ENCODE measurements at regions not wholly inside any gene's neighbourhood (a gene's known extent, or its start where the extent isn't known, plus 50 kb on each side); places are given as distances from the start of the nearest gene placed in this dataset.
"Not testable (repeated sequence)": the region's sequence is repeated elsewhere in the genome, so short reads cannot be mapped to it uniquely, and the experiment has no call there.

DNA sequence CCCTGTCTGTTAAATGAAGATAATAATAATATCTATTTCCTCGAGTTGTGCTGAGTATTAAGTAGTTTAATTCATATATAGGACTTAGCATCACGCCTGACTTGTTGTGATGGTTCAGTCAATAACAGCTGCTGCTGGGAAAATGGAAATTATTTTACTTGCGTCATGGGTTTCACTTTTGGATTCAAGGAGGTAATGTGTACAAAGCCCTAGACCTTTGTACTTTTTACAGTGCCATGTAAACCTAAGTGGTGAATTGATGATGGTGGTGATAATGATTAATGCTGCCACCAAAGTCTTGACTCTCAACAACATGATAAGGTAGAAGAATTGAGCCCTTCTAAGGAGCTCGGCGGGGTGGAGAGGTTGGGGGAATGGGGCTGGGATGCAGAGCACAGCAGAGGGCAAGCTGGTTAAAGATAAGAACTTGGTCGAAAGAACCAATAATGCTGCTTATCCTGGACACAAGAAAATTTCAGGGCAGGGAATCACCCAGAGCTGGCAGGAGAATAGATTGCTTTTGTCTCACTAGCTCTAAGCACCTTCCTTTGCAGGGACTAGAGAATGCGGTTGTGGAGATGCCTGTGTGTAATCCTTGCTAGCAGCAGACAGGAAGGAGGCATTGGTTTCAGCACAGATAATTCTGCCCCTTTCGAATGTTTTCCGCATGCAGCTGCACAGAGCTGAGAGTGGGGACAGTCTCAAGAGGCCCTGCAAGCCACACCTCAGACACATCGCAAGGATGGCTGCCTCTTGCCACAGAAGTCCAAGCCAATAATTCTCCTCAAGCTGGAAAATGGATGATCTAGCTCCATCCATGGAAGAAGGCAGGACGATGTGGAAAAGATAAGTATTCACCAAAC, 187.1 kb downstream of the TMEM114 start:
- ATAC-seq (peak in 1 of 4 donors; percentile 13), DNase-seq (no peak)
- 45 to 51% (median 49%) methylated on average over 11 of the region's 11 CpGs for WGBS, 4 donors
- Histone ChIP-seq H3K9me3 (peaks cover 0 to 5% (median 0%) of the 10 kb centered on the region in 12 donors), H3K27ac (no peak overlapping the region), H3K4me3 (no peak overlapping the region), H3K27me3 (no peaks in the 10 kb centered on the region), H3K4me1 (no peaks in the 10 kb centered on the region), H3K36me3 (no peaks in the 10 kb centered on the region)
- TF ChIP-seq POLR2A (IDR thresholded peaks at IDR 0.05): no peak
- intact Hi-C loops (cut with DNase I): loop anchor here in 1 of 10 donors (10.0 kb wide), 1 partner anchor 62 kb away; no protein-coding TSS in a partner anchor

DNA sequence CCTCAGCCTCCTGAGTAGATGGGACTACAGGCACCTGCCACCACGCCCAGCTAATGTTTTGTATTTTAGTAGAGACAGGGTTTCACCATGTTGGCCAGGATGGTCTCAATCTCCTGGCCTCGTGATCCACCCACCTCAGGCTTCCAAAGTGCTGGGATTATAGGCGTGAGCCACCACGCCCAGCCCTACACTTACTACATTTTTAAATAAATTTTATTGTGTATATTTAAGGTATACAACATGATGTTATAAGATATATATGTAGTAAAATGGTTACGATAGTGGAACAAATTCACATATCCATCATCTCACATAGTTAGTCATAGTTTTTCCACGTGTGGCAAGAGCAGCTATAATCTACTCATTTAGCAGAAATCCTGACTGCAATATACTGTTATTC, 189.6 kb downstream of the TMEM114 start:
- intact Hi-C loops (cut with DNase I): loop anchor here in 1 of 10 donors (10.0 kb wide), 1 partner anchor 64 kb away; no protein-coding TSS in a partner anchor
- not testable (repeated sequence) for H3K27ac ChIP-seq, H3K4me1 ChIP-seq, H3K36me3 ChIP-seq, H3K27me3 ChIP-seq, ATAC-seq, DNase-seq, H3K9me3 ChIP-seq, H3K4me3 ChIP-seq
- WGBS, 4 donors: 65 to 79% (median 75%) methylated on average over 6 of the region's 6 CpGs

DNA sequence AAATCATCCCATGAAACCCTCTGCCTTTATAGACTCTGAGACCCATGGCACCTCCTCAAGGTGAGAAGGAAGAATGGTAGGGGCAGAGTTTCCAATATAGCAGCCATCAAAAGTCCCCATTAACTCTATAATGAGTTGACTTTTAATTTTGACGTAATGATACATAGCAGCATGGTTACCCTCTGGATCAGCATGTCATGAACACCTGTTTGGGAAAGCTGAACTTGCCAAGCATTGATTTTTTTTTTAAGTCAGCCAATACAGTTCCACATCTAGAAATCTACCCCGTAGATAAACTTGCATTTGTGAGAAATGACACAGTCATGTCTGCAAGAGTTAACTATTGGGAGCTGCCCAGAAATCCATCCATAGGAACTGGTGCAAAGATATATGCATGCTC, 191.8 kb downstream of the TMEM114 start:
- Histone ChIP-seq H3K27ac (no peak overlapping the region), H3K27me3 (peaks cover 0 to 5% (median 0%) of the 10 kb centered on the region in 9 donors), H3K4me1 (no peaks in the 10 kb centered on the region), H3K36me3 (no peaks in the 10 kb centered on the region), H3K4me3 (no peak overlapping the region), H3K9me3 (peaks cover 0 to 3% (median 0%) of the 10 kb centered on the region in 12 donors)
- intact Hi-C loops (cut with DNase I): no loop called here
- DNase-seq: no peak
- 80 to 89% (median 84%) methylated on average over 2 of the region's 2 CpGs for WGBS, 4 donors
- no peak for TF ChIP-seq POLR2A (IDR thresholded peaks at IDR 0.05)
- TF ChIP-seq, protein P1, sequence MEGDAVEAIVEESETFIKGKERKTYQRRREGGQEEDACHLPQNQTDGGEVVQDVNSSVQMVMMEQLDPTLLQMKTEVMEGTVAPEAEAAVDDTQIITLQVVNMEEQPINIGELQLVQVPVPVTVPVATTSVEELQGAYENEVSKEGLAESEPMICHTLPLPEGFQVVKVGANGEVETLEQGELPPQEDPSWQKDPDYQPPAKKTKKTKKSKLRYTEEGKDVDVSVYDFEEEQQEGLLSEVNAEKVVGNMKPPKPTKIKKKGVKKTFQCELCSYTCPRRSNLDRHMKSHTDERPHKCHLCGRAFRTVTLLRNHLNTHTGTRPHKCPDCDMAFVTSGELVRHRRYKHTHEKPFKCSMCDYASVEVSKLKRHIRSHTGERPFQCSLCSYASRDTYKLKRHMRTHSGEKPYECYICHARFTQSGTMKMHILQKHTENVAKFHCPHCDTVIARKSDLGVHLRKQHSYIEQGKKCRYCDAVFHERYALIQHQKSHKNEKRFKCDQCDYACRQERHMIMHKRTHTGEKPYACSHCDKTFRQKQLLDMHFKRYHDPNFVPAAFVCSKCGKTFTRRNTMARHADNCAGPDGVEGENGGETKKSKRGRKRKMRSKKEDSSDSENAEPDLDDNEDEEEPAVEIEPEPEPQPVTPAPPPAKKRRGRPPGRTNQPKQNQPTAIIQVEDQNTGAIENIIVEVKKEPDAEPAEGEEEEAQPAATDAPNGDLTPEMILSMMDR (IDR thresholded peaks at IDR 0.05): no peak
- no peak for ATAC-seq

DNA sequence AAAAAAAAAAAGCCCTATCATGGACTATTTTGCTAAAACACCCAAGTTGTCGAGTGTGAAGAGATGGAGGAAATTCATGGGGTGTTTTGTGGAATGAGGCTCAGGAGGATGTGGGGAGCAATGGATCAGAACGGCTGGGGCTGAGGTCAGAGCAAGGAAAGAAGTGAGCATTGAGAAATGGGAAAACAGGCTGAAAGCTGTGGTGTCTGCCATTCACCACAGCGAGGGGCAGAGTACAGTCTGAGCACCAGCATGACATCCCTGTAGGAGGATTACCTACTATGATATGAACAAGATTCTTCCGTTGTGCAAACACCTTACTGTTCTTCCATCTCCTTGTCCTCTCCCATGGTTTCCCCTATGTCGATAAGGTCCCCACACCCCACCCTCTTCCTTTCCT, 193.1 kb downstream of the TMEM114 start:
- no peak overlapping the region for H3K4me3 ChIP-seq
- ATAC-seq (no peak), DNase-seq (no peak)
- TF ChIP-seq, protein P1 (IDR thresholded peaks at IDR 0.05): no peak
- TF ChIP-seq POLR2A (IDR thresholded peaks at IDR 0.05): no peak
- H3K36me3 ChIP-seq: no peaks in the 10 kb centered on the region
- peaks cover 0 to 5% (median 0%) of the 10 kb centered on the region in 9 donors for H3K27me3 ChIP-seq
- H3K27ac ChIP-seq: no peak overlapping the region
- intact Hi-C loops (cut with DNase I): no loop called here
- peaks cover 0 to 7% (median 0%) of the 10 kb centered on the region in 12 donors for H3K9me3 ChIP-seq
- H3K4me1 ChIP-seq: no peaks in the 10 kb centered on the region
- WGBS, 4 donors: 64 to 73% (median 72%) methylated on average over 5 of the region's 5 CpGs

DNA sequence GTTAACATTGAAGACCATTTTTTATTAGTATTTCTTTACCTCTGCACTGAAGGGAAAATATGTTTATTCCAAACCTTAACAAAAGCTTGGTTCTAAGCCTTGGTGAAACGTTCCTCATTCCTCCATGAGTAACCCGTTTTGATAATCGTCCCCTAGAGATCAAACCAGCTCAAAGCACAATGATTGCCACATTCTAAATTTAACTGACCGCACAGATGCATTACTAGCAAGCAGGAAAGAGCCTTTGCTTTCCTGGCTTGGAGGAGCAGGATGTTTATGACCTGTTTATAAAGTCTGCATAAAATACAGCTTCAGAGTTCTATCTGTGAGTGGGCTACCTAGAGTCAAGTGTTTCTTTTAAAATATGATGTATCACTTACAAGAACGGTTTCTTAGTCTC, 193.8 kb downstream of the TMEM114 start:
- DNase-seq (no peak), ATAC-seq (no peak)
- Histone ChIP-seq H3K4me1 (no peaks in the 10 kb centered on the region), H3K27ac (no peak overlapping the region), H3K36me3 (no peaks in the 10 kb centered on the region), H3K4me3 (no peak overlapping the region), H3K27me3 (peaks cover 0 to 5% (median 0%) of the 10 kb centered on the region in 9 donors), H3K9me3 (peaks cover 0 to 7% (median 0%) of the 10 kb centered on the region in 12 donors)
- intact Hi-C loops (cut with DNase I): no loop called here
- WGBS, 4 donors: 55 to 62% (median 59%) methylated on average over 5 of the region's 5 CpGs
- TF ChIP-seq, protein P1 (IDR thresholded peaks at IDR 0.05): no peak
- no peak for TF ChIP-seq POLR2A (IDR thresholded peaks at IDR 0.05)
